ENCODE measurements at regions not wholly inside any gene's neighbourhood (a gene's known extent, or its start where the extent isn't known, plus 50 kb on each side); places are given as distances from the start of the nearest gene placed in this dataset.
A peak's percentile ranks its signal among the peaks of the same experiment; 100 is the strongest.
"Not testable (repeated sequence)": the region's sequence is repeated elsewhere in the genome, so short reads cannot be mapped to it uniquely, and the experiment has no call there.

DNA sequence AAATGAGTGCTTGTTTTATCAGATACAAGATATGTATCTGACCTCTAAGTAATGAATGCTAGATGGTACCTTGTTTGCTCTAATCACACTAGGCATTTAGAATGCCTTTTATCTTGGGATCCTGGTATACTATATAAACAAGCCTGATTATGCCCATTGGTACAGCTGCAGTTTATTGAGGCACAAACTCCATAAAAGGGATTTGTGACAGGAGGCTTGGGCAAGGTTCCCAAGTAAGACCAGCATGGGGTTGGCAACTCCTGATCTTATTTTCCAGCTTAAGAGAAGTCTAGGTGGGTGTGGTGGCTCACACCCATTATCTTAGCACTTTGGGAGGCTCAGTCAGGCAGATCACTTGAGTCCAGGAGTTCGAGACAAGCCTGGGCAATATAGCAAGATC is 93.9 kb upstream of the DMRT1 start:
- ATAC-seq (replicated peaks; ENCODE audit: extremely low read depth, poor library complexity, severe bottlenecking) (no peak), DNase-seq (ENCODE audit: low spot score in 2 of 2) (no peak)
- Mint-ChIP-seq H3K9me3 (no peaks in the 10 kb centered on the region), H3K4me3 (no peak overlapping the region), H3K27ac (ENCODE audit: low read depth) (no peak overlapping the region), H3K27me3 (peaks cover 7% of the 10 kb centered on the region), H3K36me3 (ENCODE audit: insufficient read depth) (peaks cover 2% of the 10 kb centered on the region), H3K4me1 (peaks cover 30% of the 10 kb centered on the region)

DNA sequence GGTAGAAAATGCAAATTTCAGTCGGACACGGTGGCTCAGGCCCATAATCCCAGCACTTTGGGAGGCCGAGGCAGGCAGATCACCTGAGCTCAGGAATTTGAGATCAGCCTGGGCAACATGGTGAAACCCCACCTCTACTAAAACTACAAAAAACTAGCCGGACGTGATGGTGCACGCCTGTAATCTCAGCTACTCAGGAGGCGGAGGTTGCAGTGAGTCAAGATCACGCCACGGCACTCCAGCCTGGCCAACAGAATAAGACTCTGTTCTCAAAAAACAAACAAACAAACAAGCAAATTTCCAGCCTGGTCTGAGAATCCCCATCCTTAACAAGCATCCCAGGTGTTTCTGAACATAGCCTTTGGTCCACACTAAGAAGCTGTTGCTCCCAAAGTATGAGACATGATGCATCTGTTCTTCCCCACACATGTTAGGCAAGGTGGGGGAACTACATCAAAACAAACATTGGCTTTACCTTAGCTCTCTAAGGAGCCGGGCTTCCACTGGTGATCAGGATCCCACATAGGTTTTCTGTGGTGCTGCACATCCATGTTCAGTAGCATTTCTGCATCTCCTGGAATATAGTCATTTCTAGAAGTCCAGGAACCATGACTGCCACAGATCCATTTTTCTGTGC is 92.5 kb upstream of the DMRT1 start:
- peaks cover 30% of the 10 kb centered on the region for H3K4me1 Mint-ChIP-seq
- no peak for ATAC-seq (replicated peaks; ENCODE audit: extremely low read depth, poor library complexity, severe bottlenecking)
- H3K9me3 Mint-ChIP-seq = no peaks in the 10 kb centered on the region
- no peaks in the 10 kb centered on the region for H3K27me3 Mint-ChIP-seq
- DNase-seq (ENCODE audit: low spot score in 2 of 2) = no peak
- H3K36me3 Mint-ChIP-seq (ENCODE audit: insufficient read depth) = no peaks in the 10 kb centered on the region
- H3K27ac Mint-ChIP-seq (ENCODE audit: low read depth) = no peak overlapping the region
- H3K4me3 Mint-ChIP-seq = peak overlapping the region; percentile 9

DNA sequence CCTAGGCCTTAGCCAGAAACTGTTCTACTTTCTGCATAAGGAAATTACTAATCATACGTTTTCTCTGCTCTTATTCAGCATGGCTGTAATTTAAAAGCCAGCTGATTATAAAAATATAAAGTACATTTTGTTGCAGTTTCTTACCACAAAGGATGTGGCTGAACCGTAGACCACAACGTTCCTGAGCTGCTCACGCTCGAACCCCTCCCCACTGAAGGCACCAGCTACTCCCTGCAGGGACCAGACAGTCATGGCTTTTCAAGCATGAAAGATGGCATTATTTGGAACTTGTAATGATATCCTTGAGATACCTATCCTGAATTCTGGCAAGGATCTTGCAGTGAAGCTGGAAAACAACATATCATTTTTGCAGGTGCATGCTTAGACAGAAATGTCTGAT is 91.8 kb upstream of the DMRT1 start:
- Mint-ChIP-seq H3K36me3 (ENCODE audit: insufficient read depth) (no peaks in the 10 kb centered on the region), H3K27me3 (no peaks in the 10 kb centered on the region), H3K27ac (ENCODE audit: low read depth) (no peak overlapping the region), H3K4me3 (peak overlapping the region; percentile 25), H3K9me3 (no peaks in the 10 kb centered on the region), H3K4me1 (peaks cover 30% of the 10 kb centered on the region)
- no peak for ATAC-seq (replicated peaks; ENCODE audit: extremely low read depth, poor library complexity, severe bottlenecking)
- DNase-seq (ENCODE audit: low spot score in 2 of 2) = no peak

DNA sequence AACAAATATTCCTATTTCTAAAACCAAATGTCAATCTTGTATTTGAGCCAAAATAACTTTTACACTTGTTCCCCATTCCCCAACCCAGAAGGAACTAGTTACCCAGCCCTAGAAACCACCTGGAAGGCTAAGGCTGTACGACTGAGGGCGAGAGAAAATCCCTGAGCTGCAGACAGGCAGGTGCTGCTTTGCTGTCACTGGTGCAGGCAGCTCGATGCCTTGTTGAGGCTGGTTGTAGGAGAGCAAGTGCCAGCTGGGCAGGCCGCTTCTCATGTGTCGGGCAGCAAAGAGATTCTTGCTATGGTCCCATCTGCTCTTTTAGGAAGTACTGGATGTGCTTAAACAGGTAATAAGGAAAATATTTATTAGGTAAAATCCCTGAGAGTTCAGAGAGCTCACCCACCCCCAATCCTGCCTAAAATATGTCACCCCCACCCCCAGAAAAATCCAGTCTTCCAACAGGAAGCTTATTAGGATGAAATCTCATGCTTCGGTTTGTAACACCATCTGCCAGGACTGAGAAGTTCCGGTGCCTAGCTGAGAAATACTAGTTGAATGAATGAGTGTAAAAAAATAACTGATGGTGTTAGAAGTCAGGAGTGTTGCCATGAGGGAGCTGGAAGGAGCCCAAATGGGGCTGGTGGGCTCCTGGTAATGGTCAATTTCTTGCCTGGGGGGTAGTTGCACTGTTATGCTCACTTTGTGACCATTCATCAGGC is 91.1 kb upstream of the DMRT1 start:
- DNase-seq (ENCODE audit: low spot score in 2 of 2) = no peak
- H3K4me3 Mint-ChIP-seq = peak overlapping the region; percentile 25
- peaks cover 30% of the 10 kb centered on the region for H3K4me1 Mint-ChIP-seq
- ATAC-seq (replicated peaks; ENCODE audit: extremely low read depth, poor library complexity, severe bottlenecking) = no peak
- no peaks in the 10 kb centered on the region for H3K9me3 Mint-ChIP-seq
- no peak overlapping the region for H3K27ac Mint-ChIP-seq (ENCODE audit: low read depth)
- no peaks in the 10 kb centered on the region for H3K36me3 Mint-ChIP-seq (ENCODE audit: insufficient read depth)
- H3K27me3 Mint-ChIP-seq = no peaks in the 10 kb centered on the region

DNA sequence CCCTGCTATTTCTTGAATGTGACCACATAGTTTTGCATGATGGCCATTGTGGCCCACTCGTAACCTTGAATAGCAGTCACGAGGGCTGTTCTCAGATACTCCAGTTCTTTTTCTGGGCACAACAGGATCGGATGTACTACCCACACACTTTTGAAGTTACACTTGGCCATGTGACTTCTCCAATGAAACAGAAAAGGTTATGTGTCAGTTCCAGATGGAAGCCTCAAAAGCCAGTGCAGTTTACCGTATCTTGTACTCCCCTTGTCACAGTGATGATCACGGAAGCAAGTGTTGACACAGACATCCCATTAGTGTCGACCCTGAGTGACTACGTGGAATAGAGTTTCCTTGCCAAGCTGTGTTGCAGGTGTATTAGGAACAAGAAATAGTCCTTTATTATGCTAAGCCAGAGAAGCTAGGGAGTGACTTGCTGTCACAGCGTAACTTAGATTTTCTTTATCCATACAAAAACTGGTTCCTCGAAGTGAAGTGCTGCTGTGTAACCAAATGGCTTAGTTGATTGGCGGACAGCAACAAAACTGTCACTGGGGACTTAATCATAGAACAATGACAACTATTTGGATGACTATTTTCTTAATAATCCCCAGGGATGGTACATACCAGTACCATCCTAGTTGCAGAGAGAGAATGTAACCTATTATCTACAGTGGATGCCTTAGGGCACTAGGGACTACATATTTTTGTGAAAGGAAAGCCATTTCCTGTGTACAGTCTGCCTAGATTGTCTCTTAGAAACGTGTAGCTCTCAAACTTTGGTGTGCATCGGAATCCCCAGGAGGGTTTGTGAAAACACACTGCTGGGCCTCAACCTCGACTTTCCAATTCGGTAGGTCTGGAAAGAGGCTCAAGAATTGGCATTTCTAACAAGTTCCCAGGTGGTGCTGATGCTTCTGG is 90.1 kb upstream of the DMRT1 start:
- H3K9me3 Mint-ChIP-seq = no peaks in the 10 kb centered on the region
- ATAC-seq (replicated peaks; ENCODE audit: extremely low read depth, poor library complexity, severe bottlenecking) = no peak
- no peaks in the 10 kb centered on the region for H3K27me3 Mint-ChIP-seq
- H3K27ac Mint-ChIP-seq (ENCODE audit: low read depth) = no peak overlapping the region
- H3K36me3 Mint-ChIP-seq (ENCODE audit: insufficient read depth) = no peaks in the 10 kb centered on the region
- no peak overlapping the region for H3K4me3 Mint-ChIP-seq
- DNase-seq (ENCODE audit: low spot score in 2 of 2) = no peak
- H3K4me1 Mint-ChIP-seq = peaks cover 35% of the 10 kb centered on the region

DNA sequence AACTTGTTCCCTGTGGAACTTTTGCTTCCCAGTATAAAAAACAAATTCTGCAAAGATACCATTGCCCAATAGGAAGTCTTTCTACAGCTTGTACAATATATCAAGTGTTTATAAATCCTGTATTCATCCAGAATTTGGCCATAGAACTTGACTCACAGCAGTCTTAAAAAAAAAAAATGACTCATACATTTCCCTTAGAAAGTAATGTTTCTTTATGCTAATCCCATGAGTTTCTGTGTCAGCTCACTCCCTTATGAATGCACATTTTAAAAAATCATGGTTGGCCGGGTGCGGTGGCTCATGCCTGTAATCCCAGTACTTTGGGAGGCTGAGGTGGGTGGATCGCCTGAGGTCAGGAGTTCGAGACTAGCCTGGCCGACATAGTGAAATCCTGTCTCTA is 89.3 kb upstream of the DMRT1 start:
- ATAC-seq (replicated peaks; ENCODE audit: extremely low read depth, poor library complexity, severe bottlenecking) (no peak), DNase-seq (ENCODE audit: low spot score in 2 of 2) (no peak)
- no peaks in the 10 kb centered on the region for H3K27me3 Mint-ChIP-seq
- no peak overlapping the region for H3K27ac Mint-ChIP-seq (ENCODE audit: low read depth)
- H3K4me3 Mint-ChIP-seq = no peak overlapping the region
- no peaks in the 10 kb centered on the region for H3K36me3 Mint-ChIP-seq (ENCODE audit: insufficient read depth)
- peaks cover 35% of the 10 kb centered on the region for H3K4me1 Mint-ChIP-seq
- no peaks in the 10 kb centered on the region for H3K9me3 Mint-ChIP-seq

DNA sequence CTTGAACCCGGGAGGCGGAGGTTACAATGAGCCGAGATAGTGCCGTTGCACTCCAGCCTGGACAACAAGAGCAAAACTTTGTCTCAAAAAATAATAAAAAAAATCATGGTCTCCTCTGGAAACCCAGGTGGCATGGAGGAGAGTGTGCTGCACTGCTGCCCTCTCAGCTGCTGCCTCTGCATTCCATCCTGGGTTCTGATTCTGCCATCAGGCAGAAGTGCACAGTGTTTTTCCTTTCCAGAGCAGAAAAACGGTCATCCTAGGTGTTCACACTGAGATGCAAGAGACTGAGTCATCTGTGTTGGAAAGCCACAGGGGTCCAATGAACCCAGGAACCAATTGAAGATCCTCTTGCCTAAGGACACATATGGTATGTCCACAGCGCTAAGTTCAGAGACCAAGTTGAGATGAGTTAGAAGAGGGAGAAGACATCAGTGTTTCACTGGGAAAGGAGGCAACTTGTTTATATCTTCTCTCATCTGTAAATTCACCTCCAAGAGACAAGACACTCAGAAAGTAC is 88.8 kb upstream of the DMRT1 start:
- no peaks in the 10 kb centered on the region for H3K9me3 Mint-ChIP-seq
- no peaks in the 10 kb centered on the region for H3K27me3 Mint-ChIP-seq

DNA sequence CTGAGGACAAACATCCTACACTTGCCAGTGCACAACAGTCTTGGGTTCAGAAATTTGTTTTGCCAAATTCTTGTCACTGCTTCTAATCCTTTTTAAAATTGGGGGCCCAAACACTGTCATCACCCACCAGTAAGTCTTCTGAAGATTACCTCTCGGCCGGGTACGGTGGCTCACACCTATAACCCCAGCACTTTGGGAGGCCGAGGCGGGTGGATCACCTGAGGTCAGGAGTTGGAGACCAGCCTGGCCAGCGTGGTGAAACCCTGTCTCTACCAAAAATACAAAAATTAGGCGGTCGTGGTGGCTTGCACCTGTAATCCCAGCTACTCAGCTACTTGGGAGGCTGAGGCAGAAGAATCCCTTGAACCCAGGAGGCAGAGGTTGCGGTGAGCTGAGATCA is 87.8 kb upstream of the DMRT1 start:
- not testable (repeated sequence) for DNase-seq (ENCODE audit: low spot score in 2 of 2); H3K9me3 Mint-ChIP-seq; H3K27me3 Mint-ChIP-seq; H3K27ac Mint-ChIP-seq (ENCODE audit: low read depth); H3K4me3 Mint-ChIP-seq; ATAC-seq (replicated peaks; ENCODE audit: extremely low read depth, poor library complexity, severe bottlenecking); H3K36me3 Mint-ChIP-seq (ENCODE audit: insufficient read depth)
- H3K4me1 Mint-ChIP-seq = peaks cover 30% of the 10 kb centered on the region

More for the DNA sequence above, 88.8 kb upstream of the DMRT1 start:
- ATAC-seq (replicated peaks; ENCODE audit: extremely low read depth, poor library complexity, severe bottlenecking) (no peak), DNase-seq (ENCODE audit: low spot score in 2 of 2) (no peak)
- H3K36me3 Mint-ChIP-seq (ENCODE audit: insufficient read depth) = no peaks in the 10 kb centered on the region
- H3K4me1 Mint-ChIP-seq = peaks cover 35% of the 10 kb centered on the region
- no peak overlapping the region for H3K4me3 Mint-ChIP-seq
- H3K27ac Mint-ChIP-seq (ENCODE audit: low read depth) = no peak overlapping the region

DNA sequence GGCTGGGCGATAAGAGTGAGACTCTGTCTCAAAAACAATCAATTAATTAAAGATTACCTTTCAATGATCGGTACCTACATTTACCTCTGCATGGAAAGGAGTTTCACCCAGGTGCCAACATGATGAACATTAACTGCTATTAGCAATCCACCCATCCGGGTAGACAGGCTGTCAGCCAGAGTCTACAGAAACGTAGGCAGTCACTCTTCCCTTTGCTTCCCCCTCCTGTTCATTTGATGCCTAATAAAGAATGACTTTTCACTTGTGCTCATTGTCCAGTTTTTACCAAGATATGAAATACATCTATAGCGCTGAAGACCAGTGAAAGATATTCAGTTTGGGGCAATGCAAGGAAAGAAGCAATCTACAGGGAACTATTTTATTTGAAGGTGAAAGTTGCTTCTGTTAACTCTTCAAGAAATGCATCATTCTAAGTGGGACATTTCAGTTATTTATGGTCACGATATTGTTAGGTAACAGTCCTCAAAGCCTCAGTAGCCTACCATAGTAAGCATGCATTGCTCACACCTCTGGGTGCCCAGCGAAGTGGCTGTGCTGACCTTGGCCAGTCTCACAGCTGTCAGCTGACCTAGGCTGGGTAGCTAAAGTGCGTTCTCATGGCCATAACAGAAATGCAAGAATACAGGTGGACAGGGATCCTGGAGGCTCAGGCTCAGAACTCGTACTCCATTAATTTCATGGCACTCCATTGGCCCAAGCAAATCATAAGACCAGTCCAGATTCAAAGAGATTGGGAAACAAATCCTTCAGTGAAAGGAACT is 87.2 kb upstream of the DMRT1 start:
- no peak overlapping the region for H3K27ac Mint-ChIP-seq (ENCODE audit: low read depth)
- no peak for DNase-seq (ENCODE audit: low spot score in 2 of 2)

DNA sequence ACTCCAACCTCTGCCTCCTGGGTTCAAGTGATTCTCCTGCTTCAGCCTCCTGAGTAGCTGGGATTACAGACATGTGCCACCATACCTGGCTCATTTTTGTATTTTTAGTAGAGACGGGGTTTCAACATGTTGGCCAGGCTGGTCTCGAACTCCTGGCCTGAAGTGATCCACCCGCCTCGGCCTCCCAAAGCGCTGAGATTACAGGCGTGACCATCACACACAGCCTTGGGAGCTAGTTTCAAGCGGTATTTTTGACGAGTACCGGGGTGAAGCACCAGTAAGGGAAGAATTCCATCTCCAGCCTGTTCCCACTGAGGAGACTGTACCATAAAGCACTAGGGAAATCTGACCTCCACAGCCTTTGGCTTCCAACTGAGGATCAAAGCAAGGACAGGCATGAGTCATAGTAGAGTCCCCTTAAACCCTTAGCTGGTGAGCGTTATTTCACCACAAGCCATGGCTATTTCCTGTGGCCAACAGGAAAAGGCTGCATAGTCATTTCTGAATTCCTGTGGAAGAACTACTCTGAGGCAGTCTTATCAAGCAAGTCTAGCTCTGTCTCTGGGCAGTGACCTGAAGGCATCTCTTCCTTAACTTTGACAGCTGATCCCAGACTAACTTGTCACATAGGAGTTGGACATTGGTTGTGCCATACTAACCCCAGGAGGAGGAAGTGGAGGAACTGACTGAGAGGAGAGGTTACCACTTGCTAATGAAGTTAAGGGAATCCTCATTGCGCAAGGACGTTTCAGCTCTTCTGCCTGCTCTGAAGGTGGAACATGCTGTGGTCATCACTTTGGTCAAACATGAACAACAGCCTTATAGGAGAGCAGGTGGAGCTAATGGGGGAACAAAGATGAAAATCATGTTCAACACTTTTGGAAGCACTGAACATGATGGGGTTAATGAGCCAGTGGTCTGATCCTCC is 85.8 kb upstream of the DMRT1 start:
- Mint-ChIP-seq H3K36me3 (ENCODE audit: insufficient read depth) (no peaks in the 10 kb centered on the region), H3K27me3 (peaks cover 10% of the 10 kb centered on the region), H3K27ac (ENCODE audit: low read depth) (no peak overlapping the region), H3K9me3 (no peaks in the 10 kb centered on the region), H3K4me3 (no peak overlapping the region), H3K4me1 (peaks cover 11% of the 10 kb centered on the region)
- ATAC-seq (replicated peaks; ENCODE audit: extremely low read depth, poor library complexity, severe bottlenecking) (no peak), DNase-seq (ENCODE audit: low spot score in 2 of 2) (no peak)

More for the DNA sequence above, 87.2 kb upstream of the DMRT1 start:
- Mint-ChIP-seq H3K36me3 (ENCODE audit: insufficient read depth) (no peaks in the 10 kb centered on the region), H3K4me3 (no peak overlapping the region), H3K4me1 (peaks cover 24% of the 10 kb centered on the region), H3K9me3 (no peaks in the 10 kb centered on the region), H3K27me3 (no peaks in the 10 kb centered on the region)
- no peak for ATAC-seq (replicated peaks; ENCODE audit: extremely low read depth, poor library complexity, severe bottlenecking)

DNA sequence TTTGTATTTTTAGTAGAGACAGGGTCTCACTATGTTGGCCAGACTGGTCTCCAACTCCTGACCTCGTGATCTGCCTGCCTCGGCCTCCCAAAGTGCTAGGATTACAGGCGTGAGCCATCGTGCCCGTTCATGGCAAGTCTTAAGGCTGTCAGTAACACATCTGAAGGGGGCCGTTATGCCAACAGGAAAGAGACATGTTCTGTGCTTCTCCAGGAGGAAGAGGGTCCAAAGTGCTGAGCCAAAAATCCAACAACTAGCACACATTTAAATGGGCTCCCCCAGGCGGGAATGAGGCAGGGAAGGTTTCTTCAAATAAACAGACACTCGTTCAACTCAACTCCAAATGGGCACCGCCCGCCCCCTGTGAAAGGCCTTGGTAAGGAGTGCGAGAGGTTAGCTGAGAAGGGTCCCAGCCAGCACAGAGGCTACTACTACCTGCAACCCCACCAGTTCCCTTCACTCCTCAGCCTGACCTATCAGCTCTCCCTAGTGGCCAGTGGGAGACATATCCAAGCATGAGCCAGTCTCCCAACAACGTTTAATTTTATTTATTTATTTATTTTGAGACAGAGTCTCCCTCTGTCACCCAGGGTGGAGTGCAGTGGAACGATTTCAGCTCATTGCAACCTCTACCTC is 84.1 kb upstream of the DMRT1 start:
- ATAC-seq (replicated peaks; ENCODE audit: extremely low read depth, poor library complexity, severe bottlenecking) = no peak
- Mint-ChIP-seq H3K4me1 (peaks cover 5% of the 10 kb centered on the region), H3K9me3 (no peaks in the 10 kb centered on the region), H3K36me3 (ENCODE audit: insufficient read depth) (no peaks in the 10 kb centered on the region), H3K4me3 (no peak overlapping the region), H3K27ac (ENCODE audit: low read depth) (no peak overlapping the region), H3K27me3 (peaks cover 27% of the 10 kb centered on the region)
- no peak for DNase-seq (ENCODE audit: low spot score in 2 of 2)
